H9 (cell line): ENCODE measurements at regions not wholly inside any gene's neighbourhood (a gene's known extent, or its start where the extent isn't known, plus 50 kb on each side); places are given as distances from the start of the nearest gene placed in this dataset.
A peak's percentile ranks its signal among the peaks of the same experiment; 100 is the strongest.

ENCODE experiments used
- DNase-seq: peaks from one replicate; pipeline ENCODE4 v3.0.0-alpha.2; 2017
- H2AFZ ChIP-seq: one replicate; pipeline ENCODE4 v1.6.1; 2013; ENCODE audit warnings: mild to moderate bottlenecking, low read length, control low read depth, moderate library complexity
- H2AK5ac ChIP-seq: 2 replicates; pipeline ENCODE4 v1.6.1; 2013; ENCODE audit warnings: low read length, control low read depth, mixed read lengths; ENCODE audit not compliant: insufficient read length
- H2BK120ac ChIP-seq: one replicate; pipeline ENCODE4 v1.6.1; 2013; ENCODE audit warnings: low read depth, mild to moderate bottlenecking, low read length, control low read depth, inconsistent platforms; ENCODE audit not compliant: poor library complexity, severe bottlenecking
- H2BK12ac ChIP-seq: 2 replicates; pipeline ENCODE4 v1.6.1; 2013; ENCODE audit warnings: low read length, control low read depth, mixed read lengths, low read depth; ENCODE audit not compliant: insufficient read length
- H2BK15ac ChIP-seq: 2 replicates; pipeline ENCODE4 v1.6.1; 2013; ENCODE audit warnings: low read depth, low read length, control low read depth
- H2BK20ac ChIP-seq: one replicate; pipeline ENCODE4 v1.6.1; 2013; ENCODE audit warnings: low read depth, mild to moderate bottlenecking, low read length, control low read depth, inconsistent platforms; ENCODE audit not compliant: poor library complexity, severe bottlenecking
- H2BK5ac ChIP-seq: 2 replicates; pipeline ENCODE4 v1.6.1; 2013; ENCODE audit warnings: low read length, control low read depth, mixed read lengths; ENCODE audit not compliant: insufficient read length
- H3K14ac ChIP-seq: 2 replicates; pipeline ENCODE4 v1.6.1; 2013; ENCODE audit warnings: low read length, control low read depth; ENCODE audit not compliant: insufficient read depth
- H3K18ac ChIP-seq: 2 replicates; pipeline ENCODE4 v1.6.1; 2013; ENCODE audit warnings: low read depth, mild to moderate bottlenecking, mixed read lengths, low read length, control low read depth; ENCODE audit not compliant: insufficient read length
- H3K23ac ChIP-seq: 2 replicates; pipeline ENCODE4 v1.6.1; 2013; ENCODE audit warnings: low read length, control low read depth, mixed read lengths, low read depth; ENCODE audit not compliant: insufficient read length
- H3K23me2 ChIP-seq: 2 replicates; pipeline ENCODE4 v1.6.1; 2013; ENCODE audit warnings: low read depth, mild to moderate bottlenecking, mixed read lengths, low read length, control low read depth; ENCODE audit not compliant: insufficient read length, poor library complexity, severe bottlenecking
- H3K27ac ChIP-seq: 2 replicates; pipeline ENCODE4 v1.5.1; 2013; ENCODE audit warnings: low read length, control low read depth, mixed read lengths, low read depth; ENCODE audit not compliant: insufficient read length
- H3K27me3 ChIP-seq: 2 replicates; pipeline ENCODE4 v1.6.1; 2013; ENCODE audit warnings: low read length, control low read depth, inconsistent platforms; ENCODE audit not compliant: insufficient read depth
- H3K4ac ChIP-seq: 2 replicates; pipeline ENCODE4 v1.6.1; 2013; ENCODE audit warnings: low read depth, mild to moderate bottlenecking, control low read depth, inconsistent platforms, low read length, moderate library complexity
- H3K4me1 ChIP-seq: 2 replicates; pipeline ENCODE4 v1.6.1; 2013; ENCODE audit warnings: low read length, control low read depth, inconsistent platforms; ENCODE audit not compliant: insufficient read depth
- H3K4me2 ChIP-seq: 2 replicates; pipeline ENCODE4 v1.6.1; 2013; ENCODE audit warnings: low read length, control low read depth, mixed read lengths; ENCODE audit not compliant: insufficient read length, insufficient read depth
- H3K56ac ChIP-seq: 2 replicates; pipeline ENCODE4 v1.6.1; 2013; ENCODE audit warnings: low read depth, mild to moderate bottlenecking, mixed read lengths, low read length, control low read depth; ENCODE audit not compliant: insufficient read length
- H3K79me1 ChIP-seq: 2 replicates; pipeline ENCODE4 v1.6.1; 2013; ENCODE audit warnings: low read depth, mild to moderate bottlenecking, moderate library complexity, low read length, control low read depth, inconsistent platforms; ENCODE audit not compliant: insufficient read depth, poor library complexity, severe bottlenecking
- H3K79me2 ChIP-seq: 2 replicates; pipeline ENCODE4 v1.6.1; 2013; ENCODE audit warnings: low read length, control low read depth, inconsistent platforms; ENCODE audit not compliant: insufficient read depth
- H3K9ac ChIP-seq: 2 replicates; pipeline ENCODE4 v1.6.1; 2013; ENCODE audit warnings: low read length, control low read depth, mixed read lengths; ENCODE audit not compliant: insufficient read length; ENCODE audit errors: extremely low read depth
- H3K9me3 ChIP-seq: one replicate; pipeline ENCODE4 v1.6.1; 2013; ENCODE audit warnings: low read depth, low read length, inconsistent platforms; ENCODE audit not compliant: control insufficient read depth
- H3T11ph ChIP-seq: one replicate; pipeline ENCODE4 v1.6.1; 2013; ENCODE audit warnings: mild to moderate bottlenecking, low read length, control low read depth, inconsistent platforms
- H4K20me1 ChIP-seq: one replicate; pipeline ENCODE4 v1.6.1; 2013; ENCODE audit not compliant: control insufficient read depth, insufficient read length, insufficient read depth
- H4K5ac ChIP-seq: 2 replicates; pipeline ENCODE4 v1.6.1; 2013; ENCODE audit warnings: low read depth, mild to moderate bottlenecking, mixed read lengths, low read length, control low read depth; ENCODE audit not compliant: insufficient read length
- H4K8ac ChIP-seq: replicated peaks from 2 replicates; pipeline ENCODE4 v1.6.1; 2013; ENCODE audit warnings: low read length, control low read depth, mixed read lengths, low read depth; ENCODE audit not compliant: insufficient read length
- H4K91ac ChIP-seq: 2 replicates; pipeline ENCODE4 v1.6.1; 2013; ENCODE audit warnings: low read depth, mild to moderate bottlenecking, moderate library complexity, mixed read lengths, low read length, control low read depth; ENCODE audit not compliant: insufficient read length
- H3K27ac Mint-ChIP-seq, 3 experiments: 2 replicates in 2 of 3; 3 replicates in 1 of 3; pipeline ENCODE4 v1.8.0; 2020 to 2021; ENCODE audit warnings: mixed read lengths in 3 of 3, mild to moderate bottlenecking in 1 of 3, moderate library complexity in 1 of 3
- H3K27me3 Mint-ChIP-seq: 2 replicates; pipeline ENCODE4 v1.8.0; 2021; ENCODE audit warnings: low read depth, mild to moderate bottlenecking, moderate library complexity, mixed read lengths
- H3K36me3 Mint-ChIP-seq, 3 experiments: 2 replicates in 2 of 3; 3 replicates in 1 of 3; pipeline ENCODE4 v1.8.0; 2020 to 2021; ENCODE audit warnings: low read depth in 3 of 3, mixed read lengths in 3 of 3; ENCODE audit not compliant: insufficient read depth in 1 of 3
- H3K4me1 Mint-ChIP-seq, 2 experiments: 2 replicates each; pipeline ENCODE4 v1.8.0; 2020; ENCODE audit warnings: mixed read lengths in 2 of 2
- H3K4me3 Mint-ChIP-seq, 2 experiments: 2 replicates in 1 of 2; 3 replicates in 1 of 2; pipeline ENCODE4 v1.8.0; 2020 to 2021; ENCODE audit warnings: mild to moderate bottlenecking in 2 of 2, mixed read lengths in 2 of 2, moderate library complexity in 1 of 2
- H3K9me3 Mint-ChIP-seq, 2 experiments: 2 replicates in 1 of 2; 3 replicates in 1 of 2; pipeline ENCODE4 v1.8.0; 2020; ENCODE audit warnings: mild to moderate bottlenecking in 2 of 2, mixed read lengths in 2 of 2, moderate library complexity in 1 of 2
- whole genome bisulfite sequencing: extraction: QIAGEN DNeasy Blood & Tissue Kit; methylation state at CpG from one replicate; pipeline ENCODE4 v1.1.7; 2013; ENCODE audit warnings: missing lambda C conversion rate, low lambda C conversion rate, mixed read lengths; ENCODE audit not compliant: insufficient read length; ENCODE audit errors: extremely low coverage; 5-methylcytosine and 5-hydroxymethylcytosine counted together
- TF ChIP-seq, protein P1 (sequence below): fragments of 200-600 bp; sonication (generic); conservative IDR thresholded peaks from 3 replicates; pipeline ENCODE4 v1.8.0; 2021; ENCODE audit warnings: antibody characterized with exemption, mild to moderate bottlenecking

DNA sequence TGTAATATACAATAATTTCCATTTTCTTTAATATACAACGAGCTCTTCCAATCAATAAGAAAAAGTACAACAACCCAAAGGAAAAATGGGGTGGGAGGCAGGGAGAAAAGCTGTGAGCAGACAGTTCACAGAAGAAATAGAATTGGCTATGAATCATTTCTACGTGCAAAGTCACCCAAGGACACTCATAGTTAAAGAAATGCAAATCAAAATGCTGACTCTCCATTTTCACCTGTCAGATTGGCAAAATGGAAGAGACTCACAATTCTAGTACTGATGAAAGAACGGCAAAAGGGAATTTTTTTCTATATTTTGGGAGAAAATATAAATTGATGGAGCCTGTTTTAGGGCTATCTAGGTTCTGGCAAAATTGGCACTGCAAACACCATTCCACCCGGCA, 116.3 kb upstream of the MEF2A start:
- Histone ChIP-seq H3K9me3 (no peaks in the 10 kb centered on the region), H4K8ac (no peak overlapping the region), H3K79me2 (no peaks in the 10 kb centered on the region), H3T11ph (no peak overlapping the region), H3K79me1 (no peaks in the 10 kb centered on the region), H3K23ac (no peak overlapping the region), H3K4ac (no peak overlapping the region), H3K4me1 (no peaks in the 10 kb centered on the region), H4K20me1 (no peaks in the 10 kb centered on the region), H2BK5ac (no peak overlapping the region), H2AK5ac (no peak overlapping the region), H3K4me2 (no peak overlapping the region), H3K23me2 (no peaks in the 10 kb centered on the region), H2BK120ac (no peak overlapping the region), H4K91ac (no peak overlapping the region), H3K27ac (no peak overlapping the region), H3K9ac (no peak overlapping the region), H2AFZ (no peak overlapping the region), H2BK20ac (no peak overlapping the region), H2BK15ac (no peak overlapping the region), H4K5ac (no peak overlapping the region), H3K18ac (no peak overlapping the region), H3K56ac (no peak overlapping the region), H3K27me3 (no peaks in the 10 kb centered on the region), H2BK12ac (no peak overlapping the region), H3K14ac (no peak overlapping the region)
- 0 out of 7 replicates have a peak overlapping the region, but pooled peaks of 1 of the 3 experiments have one; percentile 13 for H3K27ac Mint-ChIP-seq
- TF ChIP-seq, protein P1, sequence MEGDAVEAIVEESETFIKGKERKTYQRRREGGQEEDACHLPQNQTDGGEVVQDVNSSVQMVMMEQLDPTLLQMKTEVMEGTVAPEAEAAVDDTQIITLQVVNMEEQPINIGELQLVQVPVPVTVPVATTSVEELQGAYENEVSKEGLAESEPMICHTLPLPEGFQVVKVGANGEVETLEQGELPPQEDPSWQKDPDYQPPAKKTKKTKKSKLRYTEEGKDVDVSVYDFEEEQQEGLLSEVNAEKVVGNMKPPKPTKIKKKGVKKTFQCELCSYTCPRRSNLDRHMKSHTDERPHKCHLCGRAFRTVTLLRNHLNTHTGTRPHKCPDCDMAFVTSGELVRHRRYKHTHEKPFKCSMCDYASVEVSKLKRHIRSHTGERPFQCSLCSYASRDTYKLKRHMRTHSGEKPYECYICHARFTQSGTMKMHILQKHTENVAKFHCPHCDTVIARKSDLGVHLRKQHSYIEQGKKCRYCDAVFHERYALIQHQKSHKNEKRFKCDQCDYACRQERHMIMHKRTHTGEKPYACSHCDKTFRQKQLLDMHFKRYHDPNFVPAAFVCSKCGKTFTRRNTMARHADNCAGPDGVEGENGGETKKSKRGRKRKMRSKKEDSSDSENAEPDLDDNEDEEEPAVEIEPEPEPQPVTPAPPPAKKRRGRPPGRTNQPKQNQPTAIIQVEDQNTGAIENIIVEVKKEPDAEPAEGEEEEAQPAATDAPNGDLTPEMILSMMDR, result no peak
- H3K9me3 Mint-ChIP-seq, result peaks cover 0 to 3% of the 10 kb centered on the region in 2 experiments; a peak in 1 of 5 replicates
- peaks cover 7% of the 10 kb centered on the region for H3K27me3 Mint-ChIP-seq
- WGBS, result no CpG with 5 or more reads among the region's 4 CpGs
- peaks cover 13 to 20% of the 10 kb centered on the region in 2 experiments for H3K4me1 Mint-ChIP-seq
- H3K4me3 Mint-ChIP-seq, result no peak overlapping the region; a peak in 1 of 5 replicates
- no peak for DNase-seq
- H3K36me3 Mint-ChIP-seq, result no peaks in the 10 kb centered on the region
